Esophagus (tissue), 2 donors: ENCODE measurements at regions not wholly inside any gene's neighbourhood (a gene's known extent, or its start where the extent isn't known, plus 50 kb on each side); places are given as distances from the start of the nearest gene placed in this dataset.

Source experiments
- H3K27ac ChIP-seq, 2 donors: one replicate each; pipeline ENCODE4 v1.5.1; 2013; ENCODE audit warnings: low read depth in 2 of 2, mild to moderate bottlenecking in 2 of 2, inconsistent platforms in 1 of 2, low read length in 1 of 2, moderate library complexity in 1 of 2
- H3K27me3 ChIP-seq, 2 donors: one replicate each; pipeline ENCODE4 v1.6.1; 2013; ENCODE audit warnings: low read length in 2 of 2, control low read depth in 1 of 2, mild to moderate bottlenecking in 1 of 2; ENCODE audit not compliant: insufficient read depth in 2 of 2, control insufficient read depth in 1 of 2
- H3K36me3 ChIP-seq, 2 donors: one replicate each; pipeline ENCODE4 v1.6.1; 2013; ENCODE audit warnings: low read length in 1 of 2; ENCODE audit not compliant: control insufficient read depth in 2 of 2, insufficient read depth in 2 of 2
- H3K4me1 ChIP-seq, 2 donors: one replicate each; pipeline ENCODE4 v1.6.1; 2013; ENCODE audit warnings: low read length in 1 of 2; ENCODE audit not compliant: control insufficient read depth in 2 of 2, insufficient read depth in 2 of 2
- H3K4me3 ChIP-seq, 2 donors: one replicate each; pipeline ENCODE4 v1.5.1; 2013; ENCODE audit warnings: low read length in 2 of 2, mild to moderate bottlenecking in 2 of 2, low read depth in 1 of 2, moderate library complexity in 1 of 2
- H3K9me3 ChIP-seq, 2 donors: one replicate each; pipeline ENCODE4 v1.6.1; 2013; ENCODE audit warnings: mild to moderate bottlenecking in 2 of 2, low read depth in 1 of 2, low read length in 1 of 2, moderate library complexity in 1 of 2; ENCODE audit not compliant: control insufficient read depth in 2 of 2, insufficient read depth in 1 of 2
- WGBS, 2 donors: extraction: QIAGEN DNeasy Blood & Tissue Kit; methylation state at CpG; one replicate each; pipeline ENCODE4 v1.1.7; 2013; 5-methylcytosine and 5-hydroxymethylcytosine counted together
- donor health status: healthy with polysubstance abuse.
- donor health status: Bipolar disorder and iron deficiency.

DNA sequence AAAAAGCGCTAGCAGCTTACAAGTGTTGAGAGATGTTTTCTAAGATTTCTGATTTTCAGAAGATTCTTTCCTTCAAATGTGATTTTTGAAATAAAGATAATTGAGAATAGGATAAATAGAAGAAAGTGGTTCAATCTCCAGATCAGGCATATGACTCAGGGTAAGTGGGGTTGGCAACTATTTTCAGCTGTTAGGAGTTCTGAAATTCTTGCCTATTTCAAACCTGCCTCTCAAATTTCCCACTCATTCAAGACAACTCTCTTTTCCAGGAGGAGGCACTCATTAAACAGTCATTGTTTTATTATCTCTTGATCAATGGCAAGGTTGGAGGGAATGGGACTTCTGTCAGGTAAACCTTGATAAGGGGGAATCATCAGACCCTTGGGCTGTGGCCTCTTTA lies 138.9 kb downstream of the HNMT start:
- H3K36me3 ChIP-seq: no peaks in the 10 kb centered on the region
- WGBS, 2 donors: 92 to 95% methylated on average over 1 of the region's 1 CpG

DNA sequence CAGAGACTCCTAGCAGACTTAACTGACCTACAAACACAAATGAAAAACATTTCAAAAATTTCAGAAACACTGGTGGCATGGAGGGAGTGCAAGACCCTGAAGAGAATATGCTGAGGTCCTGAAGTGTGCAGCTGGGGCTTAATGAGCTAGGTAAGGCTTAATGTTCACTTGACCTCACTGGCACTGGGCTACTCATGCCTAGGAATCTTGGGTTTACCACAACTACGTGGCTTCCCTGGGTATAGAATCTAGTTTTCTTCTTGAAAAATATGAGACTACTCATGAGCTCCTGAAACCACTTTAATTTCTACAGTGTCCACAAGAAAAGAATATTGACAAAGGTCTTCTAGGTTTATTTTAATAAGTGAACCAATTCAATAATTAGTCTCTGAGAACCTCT lies 139.8 kb downstream of the HNMT start:
- Histone ChIP-seq H3K9me3 (no peaks in the 10 kb centered on the region), H3K36me3 (no peaks in the 10 kb centered on the region), H3K4me3 (no peak overlapping the region), H3K27ac (no peak overlapping the region), H3K4me1 (no peaks in the 10 kb centered on the region), H3K27me3 (no peaks in the 10 kb centered on the region)
- WGBS, 2 donors: 88 to 95% methylated on average over 1 of the region's 1 CpG

More for the DNA sequence above, 138.9 kb downstream of the HNMT start:
- H3K9me3 ChIP-seq: no peaks in the 10 kb centered on the region
- no peak overlapping the region for H3K27ac ChIP-seq
- H3K4me3 ChIP-seq: no peak overlapping the region
- no peaks in the 10 kb centered on the region for H3K27me3 ChIP-seq
- no peaks in the 10 kb centered on the region for H3K4me1 ChIP-seq

DNA sequence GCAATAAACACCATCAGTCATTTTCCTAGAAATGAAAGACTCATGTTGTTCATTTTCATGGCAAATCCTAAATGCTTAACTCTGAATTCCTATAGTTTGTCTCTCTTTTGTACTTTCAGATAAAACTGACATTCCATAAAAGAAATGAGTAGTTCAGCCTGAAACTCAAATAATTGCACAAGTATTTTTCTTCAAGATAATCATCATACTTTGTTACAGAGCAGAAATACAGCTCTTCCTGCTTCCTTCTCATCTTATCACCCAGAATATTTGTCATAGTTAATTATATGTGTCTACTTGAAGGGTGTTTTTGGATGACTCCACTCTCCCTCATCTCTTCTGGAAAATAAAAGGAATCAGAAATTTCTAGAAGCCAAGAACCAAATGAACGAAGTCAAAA lies 141.1 kb downstream of the HNMT start:
- Histone ChIP-seq H3K36me3 (no peaks in the 10 kb centered on the region), H3K4me1 (no peaks in the 10 kb centered on the region), H3K27me3 (no peaks in the 10 kb centered on the region), H3K4me3 (no peak overlapping the region), H3K27ac (no peak overlapping the region), H3K9me3 (no peaks in the 10 kb centered on the region)
- WGBS, 2 donors: 63 to 83% methylated on average over 1 of the region's 1 CpG

DNA sequence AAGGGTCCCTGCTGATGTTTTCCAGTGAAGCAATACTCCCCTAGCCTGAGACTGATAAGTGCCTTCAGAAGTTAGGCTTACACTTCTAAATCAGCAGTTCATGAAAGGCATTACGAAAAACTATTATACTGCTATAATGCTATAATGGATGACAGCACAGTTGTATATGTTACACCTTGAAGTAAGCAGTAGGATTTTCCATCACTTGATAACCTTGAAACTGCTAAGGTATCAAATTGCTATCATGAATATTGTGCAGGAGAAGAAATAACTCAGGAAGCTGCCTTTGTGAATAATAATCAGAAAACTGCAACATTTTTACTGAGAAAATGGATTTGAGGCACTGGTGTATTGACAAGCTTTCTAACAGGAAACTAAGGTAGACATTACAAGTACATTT lies 142.3 kb downstream of the HNMT start:
- Histone ChIP-seq H3K4me3 (no peak overlapping the region), H3K27me3 (no peaks in the 10 kb centered on the region), H3K27ac (no peak overlapping the region), H3K4me1 (no peaks in the 10 kb centered on the region), H3K9me3 (no peaks in the 10 kb centered on the region), H3K36me3 (no peaks in the 10 kb centered on the region)
- 50 to 76% methylated on average over 1 of the region's 1 CpG for WGBS, 2 donors

DNA sequence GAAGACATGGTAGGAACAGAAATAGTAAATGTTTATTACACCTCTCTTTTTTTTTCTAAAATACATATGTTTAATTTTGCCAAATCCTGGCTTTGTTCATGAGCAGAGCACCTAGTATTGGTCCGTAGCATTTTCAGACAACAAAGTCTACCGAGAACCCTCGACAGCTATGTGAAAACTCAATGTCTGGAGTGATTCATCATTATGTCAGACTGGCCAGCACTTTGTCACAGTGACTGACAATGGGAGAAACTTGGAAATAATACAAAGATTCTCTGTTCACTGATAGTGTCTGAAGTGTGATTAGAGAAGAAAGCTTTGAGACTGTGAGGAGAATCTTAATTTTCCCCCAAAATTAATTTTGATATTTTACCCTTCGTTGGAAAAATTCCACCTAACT lies 143.0 kb downstream of the HNMT start:
- 47 to 50% methylated on average over 4 of the region's 4 CpGs for WGBS, 2 donors
- Histone ChIP-seq H3K9me3 (no peaks in the 10 kb centered on the region), H3K4me1 (no peaks in the 10 kb centered on the region), H3K27me3 (no peaks in the 10 kb centered on the region), H3K4me3 (no peak overlapping the region), H3K27ac (no peak overlapping the region), H3K36me3 (no peaks in the 10 kb centered on the region)

DNA sequence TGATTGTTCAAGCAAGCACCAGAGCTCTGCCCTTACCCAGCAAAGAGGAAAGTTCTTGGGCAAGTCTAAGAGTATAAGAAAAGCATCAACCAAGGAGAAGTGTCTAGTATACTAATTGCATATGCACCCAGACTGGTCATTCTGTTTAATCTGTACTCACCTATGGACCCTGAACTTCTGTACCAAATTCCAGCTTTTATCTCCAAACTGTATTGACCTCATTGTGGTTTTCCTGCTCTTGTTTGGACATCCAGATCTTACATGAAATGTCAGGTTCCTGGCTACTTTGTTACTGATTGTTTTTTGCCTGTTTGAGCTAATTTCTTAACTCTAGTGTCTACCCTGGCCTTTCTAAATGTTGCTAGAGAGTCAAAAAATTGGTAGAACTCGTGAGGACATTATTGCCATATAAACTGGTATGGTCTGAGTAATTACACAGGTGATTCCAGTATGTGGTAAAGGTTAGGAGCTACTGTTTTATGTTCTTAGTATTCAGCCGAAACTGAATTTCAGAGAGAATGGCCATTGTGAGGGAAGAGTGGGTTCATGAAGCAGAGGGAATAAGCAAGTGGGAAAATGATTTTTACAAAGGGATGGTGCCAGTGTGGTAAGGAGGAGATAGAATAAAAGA lies 146.3 kb downstream of the HNMT start:
- WGBS, 2 donors: 72 to 87% methylated on average over 2 of the region's 2 CpGs
- Histone ChIP-seq H3K9me3 (no peaks in the 10 kb centered on the region), H3K36me3 (no peaks in the 10 kb centered on the region), H3K27me3 (no peaks in the 10 kb centered on the region), H3K27ac (no peak overlapping the region), H3K4me1 (no peaks in the 10 kb centered on the region), H3K4me3 (no peak overlapping the region)

DNA sequence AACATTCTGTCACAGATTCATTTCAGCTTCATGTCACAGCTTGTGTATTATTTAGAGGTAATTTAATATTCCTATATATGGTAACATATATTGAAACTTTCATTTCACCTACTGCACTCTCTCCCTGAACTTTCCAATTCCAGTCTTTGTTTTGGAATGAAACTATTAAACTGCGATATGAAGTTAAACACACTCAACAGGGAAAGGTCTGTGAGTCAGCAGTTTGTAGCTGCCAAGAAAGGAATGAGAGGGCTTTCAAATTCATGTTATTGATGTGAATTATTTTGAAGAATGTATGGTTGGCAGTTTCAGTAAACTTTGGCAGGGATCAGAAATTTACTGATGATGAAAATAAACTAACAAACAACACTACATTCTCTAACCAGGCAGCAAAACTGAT lies 148.3 kb downstream of the HNMT start:
- Histone ChIP-seq H3K9me3 (no peaks in the 10 kb centered on the region), H3K4me3 (no peak overlapping the region), H3K36me3 (no peaks in the 10 kb centered on the region), H3K27ac (no peak overlapping the region), H3K27me3 (no peaks in the 10 kb centered on the region), H3K4me1 (no peaks in the 10 kb centered on the region)
- WGBS, 2 donors: 42 to 61% methylated on average over 1 of the region's 1 CpG

DNA sequence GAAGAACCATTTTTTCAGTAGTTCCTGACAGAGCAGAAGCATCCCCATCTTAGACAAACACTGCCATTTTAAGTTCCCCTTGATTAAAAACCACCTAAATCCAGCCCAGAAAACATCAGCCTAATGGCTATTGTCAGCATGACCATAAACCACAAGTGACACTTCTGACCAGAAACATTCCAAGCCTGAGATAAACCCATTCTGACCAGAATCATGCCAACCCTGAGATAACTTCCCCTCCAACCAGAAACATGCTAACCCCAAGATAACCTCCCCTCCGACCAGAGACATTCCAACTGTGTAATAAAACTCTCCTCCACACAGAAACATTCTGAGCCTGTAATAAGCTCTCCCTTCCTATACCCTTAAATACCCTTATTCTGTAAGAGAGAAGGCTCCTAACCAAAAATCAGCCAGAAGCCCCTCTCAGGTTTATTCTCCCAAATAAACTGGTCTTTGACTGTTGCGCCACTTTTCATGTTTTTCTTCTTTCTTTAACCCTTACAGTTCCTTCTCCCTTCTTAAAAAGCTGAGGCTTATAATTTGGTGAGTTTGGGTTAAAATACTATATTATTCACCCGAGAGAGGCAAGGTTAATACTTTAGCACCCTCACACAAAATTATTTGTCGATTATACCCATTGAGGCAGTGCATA lies 149.7 kb downstream of the HNMT start:
- Histone ChIP-seq H3K36me3 (no peaks in the 10 kb centered on the region), H3K4me3 (no peak overlapping the region), H3K4me1 (no peaks in the 10 kb centered on the region), H3K27ac (no peak overlapping the region), H3K27me3 (no peaks in the 10 kb centered on the region), H3K9me3 (no peaks in the 10 kb centered on the region)
- WGBS, 2 donors: 89% methylated on average over 4 of the region's 4 CpGs

DNA sequence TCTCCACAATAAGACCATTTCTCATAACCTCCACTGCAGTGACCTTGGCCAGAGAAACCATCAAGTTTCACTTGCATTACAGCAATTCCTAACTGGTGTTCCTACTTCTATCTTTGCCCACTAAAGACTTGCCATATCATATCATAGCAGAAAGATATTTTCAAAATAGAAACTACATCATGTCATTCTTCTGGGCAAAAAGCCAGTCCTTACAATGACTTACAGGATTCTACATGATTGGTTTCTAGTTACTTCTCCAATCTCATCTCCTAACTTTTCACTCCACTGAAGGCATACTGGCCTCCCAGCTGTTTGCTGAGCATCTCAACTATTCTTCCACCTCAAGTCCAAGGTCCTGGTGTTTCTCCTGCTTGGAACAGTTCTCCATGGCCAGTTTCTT lies 151.4 kb downstream of the HNMT start:
- H3K27ac ChIP-seq: no peak overlapping the region
- H3K27me3 ChIP-seq: no peaks in the 10 kb centered on the region
- no peaks in the 10 kb centered on the region for H3K4me1 ChIP-seq
- H3K36me3 ChIP-seq: no peaks in the 10 kb centered on the region
- H3K4me3 ChIP-seq: no peak overlapping the region
- H3K9me3 ChIP-seq: no peaks in the 10 kb centered on the region

DNA sequence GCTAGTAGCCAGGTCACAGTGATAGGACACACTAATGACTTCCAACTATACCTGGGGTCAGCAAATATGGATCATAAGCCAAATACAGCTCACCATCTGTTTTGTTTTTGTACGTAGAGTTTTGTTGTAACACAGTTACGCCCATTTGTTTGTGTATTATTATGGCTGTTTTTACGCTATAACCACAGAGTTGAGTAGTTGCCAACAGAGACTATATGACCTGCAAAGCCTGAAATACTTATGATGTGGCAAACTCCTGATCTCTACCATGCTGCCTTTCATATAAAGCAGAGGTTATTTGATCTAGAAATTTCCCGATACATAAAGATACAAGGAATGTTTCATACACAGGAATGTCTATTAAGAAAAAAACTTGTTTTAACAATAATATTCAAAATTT lies 152.2 kb downstream of the HNMT start:
- Histone ChIP-seq H3K27ac (no peak overlapping the region), H3K9me3 (no peaks in the 10 kb centered on the region), H3K4me1 (no peaks in the 10 kb centered on the region), H3K36me3 (no peaks in the 10 kb centered on the region), H3K4me3 (no peak overlapping the region), H3K27me3 (no peaks in the 10 kb centered on the region)
- 73 to 80% methylated on average over 4 of the region's 4 CpGs for WGBS, 2 donors
